Activated CD8-positive, alpha-beta T cell treated with anti-CD3 and anti-CD28 coated beads for 36 hours (primary cell): ENCODE measurements at regions not wholly inside any gene's neighbourhood (a gene's known extent, or its start where the extent isn't known, plus 50 kb on each side); places are given as distances from the start of the nearest gene placed in this dataset.
"Not testable (repeated sequence)": the region's sequence is repeated elsewhere in the genome, so short reads cannot be mapped to it uniquely, and the experiment has no call there.

Source experiments
- ATAC-seq: fragments of 200-7000 bp; cut with Tn5 transposase; one replicate; pipeline ENCODE4 v1.10.0; 2021; ENCODE audit warnings: mild to moderate bottlenecking, moderate library complexity
- CTCF ChIA-PET: fragments of 350-600 bp; sonication (Branson Sonifier 250); formaldehyde crosslinking; loops from one replicate; lab custom pipeline; 2021; ENCODE audit warnings: antibody characterized with exemption; lab: Charles Lee
- POLR2A ChIA-PET: fragments of 350-600 bp; sonication (Branson Sonifier 250); formaldehyde crosslinking; loops from one replicate; lab custom pipeline; 2021; ENCODE audit warnings: antibody characterized with exemption; lab: Charles Lee
- DNase-seq: peaks from one replicate; pipeline ENCODE4 v3.0.0-alpha.2; 2020
- H3K27ac Mint-ChIP-seq: one replicate; pipeline ENCODE4 v1.8.0; 2021; ENCODE audit warnings: mild to moderate bottlenecking, mixed read lengths
- H3K27me3 Mint-ChIP-seq: one replicate; pipeline ENCODE4 v1.8.0; 2021; ENCODE audit warnings: mixed read lengths
- H3K36me3 Mint-ChIP-seq: one replicate; pipeline ENCODE4 v1.8.0; 2021; ENCODE audit warnings: low read depth, mixed read lengths
- H3K4me1 Mint-ChIP-seq: one replicate; pipeline ENCODE4 v1.8.0; 2021; ENCODE audit warnings: low read depth, mixed read lengths
- H3K4me3 Mint-ChIP-seq: one replicate; pipeline ENCODE4 v1.8.0; 2021; ENCODE audit warnings: mild to moderate bottlenecking, moderate library complexity, mixed read lengths
- H3K9me3 Mint-ChIP-seq: one replicate; pipeline ENCODE4 v1.8.0; 2021; ENCODE audit warnings: mixed read lengths
- intact Hi-C: fragments of 100-400 bp; cut with micrococcal nuclease; formaldehyde crosslinking; loops from one replicate; pipeline ENCODE4 v1.10.0; 2022
- TF ChIP-seq, protein P1 (sequence below): fragments of 200-600 bp; IDR thresholded peaks from one replicate; pipeline ENCODE4 v1.8.0; 2022; ENCODE audit warnings: antibody characterized with exemption, mild to moderate bottlenecking

DNA sequence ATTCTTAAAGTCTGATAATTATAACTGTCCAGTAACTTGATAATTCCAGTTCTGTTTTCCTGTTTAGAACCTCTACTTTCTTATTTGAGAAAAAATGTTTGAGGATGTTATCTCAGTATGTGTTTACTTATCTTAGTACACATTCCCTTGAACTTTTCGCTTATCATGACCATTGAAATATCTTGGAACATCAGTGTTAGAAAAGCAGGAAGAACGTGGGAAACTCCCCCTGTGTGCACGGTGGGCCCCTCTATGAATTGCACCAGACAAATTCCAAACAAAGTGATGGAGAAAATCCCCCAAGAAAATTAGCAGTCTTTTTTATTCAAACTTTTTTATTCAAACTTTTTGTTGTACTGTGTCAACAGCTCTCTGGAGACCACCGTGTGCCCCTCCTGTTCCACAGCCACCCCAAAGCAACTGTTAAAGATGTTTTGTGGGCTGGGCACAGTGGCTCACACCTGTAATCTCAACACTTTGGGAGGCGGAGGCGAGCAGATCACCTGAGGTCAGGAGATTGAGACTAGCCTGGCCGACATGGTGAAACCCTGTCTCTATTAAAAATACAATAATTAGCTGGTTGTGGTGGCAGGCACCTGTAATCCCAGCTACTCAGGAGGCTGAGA, 78.3 kb upstream of the PEG3 start:
- ChIA-PET CTCF (interaction anchor here (0.8 kb wide), 1 partner anchor 56 kb away, joined by 3 read pairs; no protein-coding TSS in a partner anchor), POLR2A (no interaction called here)
- Mint-ChIP-seq H3K27ac (no peak overlapping the region), H3K4me1 (no peaks in the 10 kb centered on the region), H3K4me3 (no peak overlapping the region), H3K36me3 (peaks cover 2% of the 10 kb centered on the region), H3K9me3 (peaks cover 38% of the 10 kb centered on the region), H3K27me3 (no peaks in the 10 kb centered on the region)
- TF ChIP-seq, protein P1, sequence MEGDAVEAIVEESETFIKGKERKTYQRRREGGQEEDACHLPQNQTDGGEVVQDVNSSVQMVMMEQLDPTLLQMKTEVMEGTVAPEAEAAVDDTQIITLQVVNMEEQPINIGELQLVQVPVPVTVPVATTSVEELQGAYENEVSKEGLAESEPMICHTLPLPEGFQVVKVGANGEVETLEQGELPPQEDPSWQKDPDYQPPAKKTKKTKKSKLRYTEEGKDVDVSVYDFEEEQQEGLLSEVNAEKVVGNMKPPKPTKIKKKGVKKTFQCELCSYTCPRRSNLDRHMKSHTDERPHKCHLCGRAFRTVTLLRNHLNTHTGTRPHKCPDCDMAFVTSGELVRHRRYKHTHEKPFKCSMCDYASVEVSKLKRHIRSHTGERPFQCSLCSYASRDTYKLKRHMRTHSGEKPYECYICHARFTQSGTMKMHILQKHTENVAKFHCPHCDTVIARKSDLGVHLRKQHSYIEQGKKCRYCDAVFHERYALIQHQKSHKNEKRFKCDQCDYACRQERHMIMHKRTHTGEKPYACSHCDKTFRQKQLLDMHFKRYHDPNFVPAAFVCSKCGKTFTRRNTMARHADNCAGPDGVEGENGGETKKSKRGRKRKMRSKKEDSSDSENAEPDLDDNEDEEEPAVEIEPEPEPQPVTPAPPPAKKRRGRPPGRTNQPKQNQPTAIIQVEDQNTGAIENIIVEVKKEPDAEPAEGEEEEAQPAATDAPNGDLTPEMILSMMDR: no peak
- intact Hi-C loops: no loop called here
- no peak for DNase-seq
- no peak for ATAC-seq

DNA sequence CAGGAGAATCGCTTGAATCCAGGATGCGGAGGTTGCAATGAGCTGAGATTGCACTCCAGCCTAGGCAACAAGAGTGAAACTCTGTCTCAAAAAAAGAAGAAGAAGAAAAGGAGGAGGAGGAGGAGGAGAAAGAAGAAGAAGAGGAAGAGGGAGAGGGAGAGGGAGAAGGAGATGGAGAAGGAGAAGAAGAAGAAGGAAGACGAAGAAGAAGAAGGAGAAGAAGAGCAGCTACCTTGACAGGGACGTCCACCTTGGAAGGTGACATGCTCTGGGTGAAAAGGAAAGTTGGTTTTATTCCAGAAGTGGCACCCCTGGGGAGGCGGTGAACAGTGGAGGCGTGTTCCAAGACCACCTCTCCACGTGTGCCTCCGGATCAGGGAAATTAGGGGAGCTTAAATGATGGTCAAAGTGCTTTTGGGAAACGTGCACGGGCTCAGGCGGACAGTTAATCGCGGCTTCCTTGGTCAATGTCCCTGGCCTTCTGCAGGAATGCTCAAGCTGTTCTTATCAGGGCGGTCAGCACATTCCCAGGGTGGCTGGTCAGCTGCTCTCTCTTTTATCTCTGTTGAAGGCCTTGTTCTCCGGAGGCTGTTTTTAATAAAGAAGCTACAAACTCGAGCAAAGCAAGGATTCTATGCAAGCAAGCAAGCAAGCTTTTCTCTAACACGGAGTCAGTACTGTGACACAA, 78.9 kb upstream of the PEG3 start:
- ATAC-seq: no peak
- Mint-ChIP-seq H3K27ac (no peak overlapping the region), H3K27me3 (no peaks in the 10 kb centered on the region), H3K9me3 (peaks cover 43% of the 10 kb centered on the region), H3K4me1 (no peaks in the 10 kb centered on the region), H3K4me3 (no peak overlapping the region), H3K36me3 (peaks cover 2% of the 10 kb centered on the region)
- TF ChIP-seq, protein P1: no peak
- CTCF ChIA-PET: interaction anchor here (0.8 kb wide), 1 partner anchor 56 kb away, joined by 3 read pairs; no protein-coding TSS in a partner anchor
- POLR2A ChIA-PET: no interaction called here
- no peak for DNase-seq
- intact Hi-C loops: no loop called here

DNA sequence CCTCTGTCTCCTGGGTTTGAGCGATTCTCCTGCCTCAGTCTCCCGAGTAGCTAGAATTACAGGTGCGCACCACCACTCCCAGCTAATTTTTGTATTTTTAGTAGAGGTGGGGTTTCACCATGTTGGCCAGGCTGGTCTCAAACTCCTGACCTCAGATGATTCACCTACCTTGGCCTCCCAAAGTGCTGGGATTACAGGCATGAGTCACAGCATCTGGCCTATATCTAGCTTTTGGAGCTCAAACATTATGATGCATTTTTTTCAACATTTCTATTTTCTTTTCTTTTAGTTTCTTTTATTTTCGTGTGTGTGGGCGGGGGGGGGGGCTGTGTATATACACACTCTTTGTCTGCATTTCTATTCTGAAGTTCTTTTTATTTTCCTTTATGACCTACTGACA, 85.6 kb upstream of the PEG3 start:
- H3K4me3 Mint-ChIP-seq, H3K4me1 Mint-ChIP-seq, H3K27ac Mint-ChIP-seq, CTCF ChIA-PET, intact Hi-C loops, H3K36me3 Mint-ChIP-seq, ATAC-seq, DNase-seq, POLR2A ChIA-PET, H3K27me3 Mint-ChIP-seq: not testable (repeated sequence)
- peaks cover 37% of the 10 kb centered on the region for H3K9me3 Mint-ChIP-seq

DNA sequence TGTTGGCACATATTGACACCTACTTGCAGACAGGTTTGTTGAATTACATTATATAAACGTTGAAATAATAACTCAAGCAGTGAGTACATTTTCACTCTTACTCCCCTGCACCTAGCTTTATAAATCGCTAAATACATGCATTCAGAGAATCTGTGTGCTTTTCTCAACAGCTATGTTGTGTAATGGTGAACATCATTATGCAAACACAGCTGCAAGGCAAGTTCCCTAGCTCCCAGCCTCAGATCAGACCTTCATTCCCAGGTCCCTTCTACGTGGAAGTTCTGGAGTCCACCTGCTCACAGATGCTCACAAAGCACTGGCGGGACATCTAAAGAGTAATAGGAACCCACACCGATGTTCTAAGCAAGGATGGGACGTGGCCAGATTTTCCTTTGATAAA, 86.8 kb upstream of the PEG3 start:
- Mint-ChIP-seq H3K9me3 (peaks cover 38% of the 10 kb centered on the region), H3K4me3 (no peak overlapping the region), H3K36me3 (peaks cover 5% of the 10 kb centered on the region), H3K4me1 (no peaks in the 10 kb centered on the region), H3K27ac (no peak overlapping the region), H3K27me3 (no peaks in the 10 kb centered on the region)
- no peak for DNase-seq
- no peak for ATAC-seq
- CTCF ChIA-PET: no interaction called here
- POLR2A ChIA-PET: no interaction called here
- intact Hi-C loops: no loop called here
- TF ChIP-seq, protein P1: no peak

DNA sequence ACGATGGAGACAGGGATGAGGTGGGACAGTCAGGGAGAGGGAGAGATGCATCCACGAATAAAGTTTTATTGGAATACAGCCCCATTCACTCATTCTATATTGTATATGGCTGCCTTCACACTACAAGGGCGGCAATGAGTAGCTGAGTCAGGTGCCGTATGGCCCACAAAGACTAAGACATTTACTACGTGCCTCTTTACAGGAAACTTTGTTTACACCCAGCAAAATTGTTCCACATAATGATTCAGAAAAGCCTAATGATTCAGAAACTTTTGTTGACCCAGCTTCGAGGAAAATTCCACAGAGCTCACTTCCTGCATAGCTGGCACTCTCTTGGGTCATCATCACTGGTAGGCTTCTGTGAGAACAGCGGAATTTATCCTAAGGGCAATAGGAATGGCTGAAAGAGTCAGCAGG, 87.3 kb upstream of the PEG3 start:
- ChIA-PET CTCF (no interaction called here), POLR2A (no interaction called here)
- Mint-ChIP-seq H3K27ac (no peak overlapping the region), H3K4me3 (no peak overlapping the region), H3K4me1 (no peaks in the 10 kb centered on the region), H3K36me3 (peaks cover 9% of the 10 kb centered on the region), H3K9me3 (peaks cover 42% of the 10 kb centered on the region), H3K27me3 (no peaks in the 10 kb centered on the region)
- no peak for ATAC-seq
- intact Hi-C loops: no loop called here
- TF ChIP-seq, protein P1: no peak
- DNase-seq: no peak
